ENCODE measurements at regions not wholly inside any gene's neighbourhood (a gene's known extent, or its start where the extent isn't known, plus 50 kb on each side); places are given as distances from the start of the nearest gene placed in this dataset.
A peak's percentile ranks its signal among the peaks of the same experiment; 100 is the strongest.

DNA sequence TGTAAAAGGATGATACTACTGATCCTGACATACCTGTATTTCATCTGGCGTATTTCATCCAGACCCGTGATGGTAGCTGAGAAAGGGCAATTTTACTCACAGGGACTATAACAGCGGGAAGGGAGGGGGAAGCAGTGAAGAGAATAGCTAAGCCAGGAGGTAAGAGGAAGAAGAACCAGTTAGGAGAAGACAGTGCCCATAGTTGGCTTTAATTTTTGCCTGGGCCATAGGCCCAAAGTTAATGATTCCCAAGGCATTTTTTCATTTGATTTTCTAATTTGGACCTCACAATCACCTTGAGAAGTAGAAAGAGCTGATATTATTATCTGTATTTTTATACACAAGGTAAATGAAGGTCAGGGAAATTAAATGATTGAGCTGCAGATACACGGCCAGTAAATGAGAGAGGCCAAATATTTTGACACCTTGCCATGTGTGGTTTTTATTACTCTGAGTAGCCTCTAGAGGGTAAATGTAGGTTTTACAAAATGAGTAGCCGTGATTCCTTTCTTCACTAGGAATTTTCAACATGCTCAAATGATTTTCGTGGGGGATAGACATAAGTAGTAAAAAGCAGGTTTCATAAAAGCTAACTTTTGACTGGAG lies 382.2 kb downstream of the FUT8 start:
- Mint-ChIP-seq H3K36me3 (ENCODE audit: low read depth) (no peaks in the 10 kb centered on the region), H3K27me3 (peaks cover 5% of the 10 kb centered on the region), H3K4me3 (no peak overlapping the region), H3K27ac (no peak overlapping the region), H3K9me3 (no peaks in the 10 kb centered on the region), H3K4me1 (ENCODE audit: low read depth) (no peaks in the 10 kb centered on the region)

DNA sequence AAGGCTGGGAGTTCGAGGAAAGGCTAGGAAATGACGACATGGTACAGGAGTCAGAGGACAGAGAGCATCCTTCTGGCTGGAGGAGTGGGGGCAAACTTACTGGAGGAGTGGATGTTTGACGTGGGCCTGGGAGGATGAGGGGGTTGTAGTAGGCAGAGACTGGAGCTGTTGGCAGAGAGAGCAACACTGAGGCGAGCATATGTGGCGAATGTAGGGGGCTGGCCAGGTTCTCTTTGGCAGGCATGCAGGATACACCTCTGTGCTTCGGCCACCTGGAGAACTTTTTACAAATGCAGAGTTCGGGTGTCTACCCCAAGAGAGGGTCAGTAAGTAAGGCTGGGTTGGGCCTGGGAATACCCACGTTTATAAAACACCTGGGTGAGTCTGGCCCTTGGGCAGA lies 385.7 kb downstream of the FUT8 start:
- H3K27me3 Mint-ChIP-seq: peaks cover 5% of the 10 kb centered on the region
- H3K4me1 Mint-ChIP-seq (ENCODE audit: low read depth): no peaks in the 10 kb centered on the region
- no peak overlapping the region for H3K4me3 Mint-ChIP-seq
- no peaks in the 10 kb centered on the region for H3K9me3 Mint-ChIP-seq
- no peaks in the 10 kb centered on the region for H3K36me3 Mint-ChIP-seq (ENCODE audit: low read depth)
- no peak overlapping the region for H3K27ac Mint-ChIP-seq

GRCh38 chr14:65800694-65801093 lies 388.2 kb downstream of the FUT8 start:
- peaks cover 5% of the 10 kb centered on the region for H3K27me3 Mint-ChIP-seq
- H3K36me3 Mint-ChIP-seq (ENCODE audit: low read depth): no peaks in the 10 kb centered on the region
- no peak overlapping the region for H3K4me3 Mint-ChIP-seq
- peaks cover 7% of the 10 kb centered on the region for H3K4me1 Mint-ChIP-seq (ENCODE audit: low read depth)
- H3K27ac Mint-ChIP-seq: no peak overlapping the region
- no peaks in the 10 kb centered on the region for H3K9me3 Mint-ChIP-seq

DNA sequence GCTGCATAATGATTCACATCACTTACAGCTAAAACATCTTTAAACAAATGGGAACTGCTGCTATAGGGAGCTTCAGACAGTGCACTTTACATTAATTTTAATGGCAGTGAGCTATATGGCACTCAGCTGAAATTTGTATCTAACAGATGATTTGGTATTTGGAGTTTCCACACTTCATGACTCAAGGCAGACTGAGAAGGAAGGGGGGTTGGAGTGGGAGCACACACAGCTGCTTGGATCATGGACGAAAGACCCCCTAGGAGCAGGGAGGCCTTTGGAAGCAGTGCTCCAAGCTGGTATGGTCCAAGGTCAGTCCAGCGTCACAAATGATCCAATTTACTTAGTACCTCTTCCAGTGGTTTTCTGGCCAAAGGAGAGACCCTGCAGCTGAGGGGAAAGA lies 389.7 kb downstream of the FUT8 start:
- H3K4me1 Mint-ChIP-seq (ENCODE audit: low read depth): peaks cover 7% of the 10 kb centered on the region
- no peaks in the 10 kb centered on the region for H3K36me3 Mint-ChIP-seq (ENCODE audit: low read depth)
- no peak overlapping the region for H3K27ac Mint-ChIP-seq
- peaks cover 5% of the 10 kb centered on the region for H3K27me3 Mint-ChIP-seq
- no peaks in the 10 kb centered on the region for H3K9me3 Mint-ChIP-seq
- no peak overlapping the region for H3K4me3 Mint-ChIP-seq

- peak overlapping the region; percentile 22 for H3K27ac Mint-ChIP-seq
Observed at GRCh38 chr14:65803885-65804284, 391.4 kb downstream of the FUT8 start.

DNA sequence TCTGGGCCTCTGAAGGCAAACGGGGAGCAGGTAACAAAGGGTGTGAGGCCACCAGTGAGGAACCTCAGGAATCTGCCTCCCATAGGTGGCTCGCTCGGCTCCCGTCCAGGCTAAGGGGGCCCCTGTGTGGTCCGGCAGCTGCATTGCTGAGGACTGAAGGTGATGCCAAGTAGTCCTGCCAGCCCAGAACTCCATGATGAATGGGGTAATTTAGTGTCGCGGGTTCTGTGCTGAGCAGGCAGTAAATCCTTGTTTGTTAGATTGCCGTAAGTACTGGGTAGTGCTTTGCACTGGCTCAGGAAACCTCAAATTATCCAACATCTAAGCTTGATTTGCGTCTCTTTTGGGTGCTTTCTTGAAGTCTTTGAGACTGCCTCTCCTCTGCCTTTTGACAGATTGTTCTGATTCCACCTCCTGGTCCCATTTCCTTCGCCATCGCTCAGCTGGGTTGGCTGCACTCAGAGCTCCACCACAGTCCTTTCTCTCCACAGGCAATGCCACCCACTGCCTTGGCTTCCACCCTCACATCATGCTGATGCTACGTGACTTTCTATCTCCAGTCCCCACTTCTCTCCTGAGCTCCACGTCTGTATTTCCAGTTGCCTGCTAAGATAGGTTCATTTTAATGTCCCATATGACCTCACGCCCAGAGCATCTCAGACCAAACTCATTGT lies 392.0 kb downstream of the FUT8 start:
- peaks cover 7% of the 10 kb centered on the region for H3K4me1 Mint-ChIP-seq (ENCODE audit: low read depth)
- H3K27ac Mint-ChIP-seq: no peak overlapping the region
- no peaks in the 10 kb centered on the region for H3K36me3 Mint-ChIP-seq (ENCODE audit: low read depth)
- H3K27me3 Mint-ChIP-seq: no peaks in the 10 kb centered on the region
- no peaks in the 10 kb centered on the region for H3K9me3 Mint-ChIP-seq
- H3K4me3 Mint-ChIP-seq: no peak overlapping the region

More at GRCh38 chr14:65803885-65804284, 391.4 kb downstream of the FUT8 start:
- H3K36me3 Mint-ChIP-seq (ENCODE audit: low read depth): no peaks in the 10 kb centered on the region
- H3K9me3 Mint-ChIP-seq: no peaks in the 10 kb centered on the region
- H3K27me3 Mint-ChIP-seq: no peaks in the 10 kb centered on the region
- H3K4me3 Mint-ChIP-seq: no peak overlapping the region
- H3K4me1 Mint-ChIP-seq (ENCODE audit: low read depth): peaks cover 7% of the 10 kb centered on the region

GRCh38 chr14:65805113-65805473 lies 392.6 kb downstream of the FUT8 start:
- H3K4me1 Mint-ChIP-seq (ENCODE audit: low read depth): peaks cover 7% of the 10 kb centered on the region
- H3K27me3 Mint-ChIP-seq: no peaks in the 10 kb centered on the region
- H3K36me3 Mint-ChIP-seq (ENCODE audit: low read depth): no peaks in the 10 kb centered on the region
- H3K4me3 Mint-ChIP-seq: no peak overlapping the region
- H3K27ac Mint-ChIP-seq: no peak overlapping the region
- peaks cover 3% of the 10 kb centered on the region for H3K9me3 Mint-ChIP-seq

- Mint-ChIP-seq H3K27me3 (no peaks in the 10 kb centered on the region), H3K27ac (no peak overlapping the region), H3K4me1 (ENCODE audit: low read depth) (peaks cover 7% of the 10 kb centered on the region), H3K9me3 (peaks cover 3% of the 10 kb centered on the region), H3K36me3 (ENCODE audit: low read depth) (no peaks in the 10 kb centered on the region), H3K4me3 (no peak overlapping the region)
Observed at GRCh38 chr14:65808390-65808789, 395.9 kb downstream of the FUT8 start.

GRCh38 chr14:65810322-65810721 lies 397.8 kb downstream of the FUT8 start:
- no peaks in the 10 kb centered on the region for H3K36me3 Mint-ChIP-seq (ENCODE audit: low read depth)
- H3K27ac Mint-ChIP-seq: no peak overlapping the region
- peaks cover 3% of the 10 kb centered on the region for H3K9me3 Mint-ChIP-seq
- H3K4me3 Mint-ChIP-seq: no peak overlapping the region
- no peaks in the 10 kb centered on the region for H3K4me1 Mint-ChIP-seq (ENCODE audit: low read depth)
- no peaks in the 10 kb centered on the region for H3K27me3 Mint-ChIP-seq

GRCh38 chr14:65813760-65814384 lies 401.3 kb downstream of the FUT8 start:
- Mint-ChIP-seq H3K36me3 (ENCODE audit: low read depth) (no peaks in the 10 kb centered on the region), H3K4me1 (ENCODE audit: low read depth) (no peaks in the 10 kb centered on the region), H3K4me3 (no peak overlapping the region), H3K27me3 (no peaks in the 10 kb centered on the region), H3K9me3 (peaks cover 3% of the 10 kb centered on the region), H3K27ac (no peak overlapping the region)

DNA sequence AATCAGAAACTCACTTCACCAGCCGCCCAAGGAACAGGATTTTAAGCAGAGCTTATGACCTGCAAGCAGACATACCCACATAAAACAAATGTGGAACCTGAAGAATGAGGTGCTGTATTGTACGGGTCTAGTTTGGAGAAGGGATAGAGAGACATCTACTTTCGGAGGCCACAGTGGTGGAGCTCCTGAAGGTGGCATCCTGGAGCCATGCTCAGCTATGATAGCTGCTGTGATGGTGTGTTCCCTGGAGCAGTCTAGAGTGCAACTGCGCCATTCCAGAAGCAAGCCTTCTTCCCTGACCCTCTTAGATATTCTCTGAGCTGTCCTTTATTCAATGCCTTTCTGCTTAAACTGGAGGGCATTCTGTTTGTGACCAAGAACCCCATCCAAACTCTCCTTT lies 402.6 kb downstream of the FUT8 start:
- H3K4me1 Mint-ChIP-seq (ENCODE audit: low read depth): no peaks in the 10 kb centered on the region

DNA sequence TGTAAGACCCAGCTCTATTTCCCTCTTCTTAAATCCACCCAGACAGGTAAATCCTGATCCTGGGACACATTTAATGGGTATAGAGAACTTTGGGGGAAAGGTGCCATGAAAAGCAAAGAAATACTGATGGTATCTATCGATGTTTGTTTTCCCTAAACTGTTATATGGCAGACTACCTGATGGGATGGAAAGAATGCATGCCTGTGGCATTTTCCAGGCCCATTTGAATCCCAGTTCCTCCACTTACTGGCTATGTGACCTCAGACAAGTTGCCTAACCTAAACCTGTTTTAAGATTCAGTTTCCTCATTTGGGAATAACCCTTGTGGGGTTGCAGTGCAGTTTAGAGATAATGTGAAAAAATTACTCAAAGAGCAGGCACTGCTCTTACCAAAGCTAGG lies 404.5 kb downstream of the FUT8 start:
- H3K4me3 Mint-ChIP-seq: no peak overlapping the region
- no peaks in the 10 kb centered on the region for H3K4me1 Mint-ChIP-seq (ENCODE audit: low read depth)
- no peaks in the 10 kb centered on the region for H3K27me3 Mint-ChIP-seq
- no peaks in the 10 kb centered on the region for H3K36me3 Mint-ChIP-seq (ENCODE audit: low read depth)
- no peak overlapping the region for H3K27ac Mint-ChIP-seq
- no peaks in the 10 kb centered on the region for H3K9me3 Mint-ChIP-seq

More for the DNA sequence above, 402.6 kb downstream of the FUT8 start:
- Mint-ChIP-seq H3K27me3 (no peaks in the 10 kb centered on the region), H3K36me3 (ENCODE audit: low read depth) (no peaks in the 10 kb centered on the region), H3K27ac (no peak overlapping the region), H3K9me3 (no peaks in the 10 kb centered on the region), H3K4me3 (no peak overlapping the region)

GRCh38 chr14:65819569-65819968 lies 407.0 kb downstream of the FUT8 start:
- H3K4me3 Mint-ChIP-seq: no peak overlapping the region
- H3K27ac Mint-ChIP-seq: no peak overlapping the region
- H3K9me3 Mint-ChIP-seq: no peaks in the 10 kb centered on the region
- no peaks in the 10 kb centered on the region for H3K36me3 Mint-ChIP-seq (ENCODE audit: low read depth)
- H3K27me3 Mint-ChIP-seq: no peaks in the 10 kb centered on the region
- H3K4me1 Mint-ChIP-seq (ENCODE audit: low read depth): peaks cover 2% of the 10 kb centered on the region

GRCh38 chr14:65821224-65821753 lies 408.8 kb downstream of the FUT8 start:
- H3K4me1 Mint-ChIP-seq (ENCODE audit: low read depth): peaks cover 5% of the 10 kb centered on the region
- H3K9me3 Mint-ChIP-seq: no peaks in the 10 kb centered on the region
- no peaks in the 10 kb centered on the region for H3K27me3 Mint-ChIP-seq
- H3K4me3 Mint-ChIP-seq: no peak overlapping the region
- H3K27ac Mint-ChIP-seq: no peak overlapping the region
- H3K36me3 Mint-ChIP-seq (ENCODE audit: low read depth): no peaks in the 10 kb centered on the region

GRCh38 chr14:65824285-65824977 lies 411.9 kb downstream of the FUT8 start:
- H3K4me1 Mint-ChIP-seq (ENCODE audit: low read depth): peaks cover 5% of the 10 kb centered on the region
- no peak overlapping the region for H3K27ac Mint-ChIP-seq
- H3K4me3 Mint-ChIP-seq: no peak overlapping the region
- no peaks in the 10 kb centered on the region for H3K9me3 Mint-ChIP-seq
- no peaks in the 10 kb centered on the region for H3K27me3 Mint-ChIP-seq
- no peaks in the 10 kb centered on the region for H3K36me3 Mint-ChIP-seq (ENCODE audit: low read depth)
